GM12891 (cell line): ENCODE measurements at regions not wholly inside any gene's neighbourhood (a gene's known extent, or its start where the extent isn't known, plus 50 kb on each side); places are given as distances from the start of the nearest gene placed in this dataset.

Source experiments
- PAX5 ChIP-seq: IDR thresholded peaks from 2 replicates; pipeline ENCODE4 v1.6.1; 2011; ENCODE audit warnings: low read length, moderate library complexity, mild to moderate bottlenecking; ENCODE audit not compliant: insufficient read depth, severe bottlenecking
- POLR2A ChIP-seq: IDR thresholded peaks from 2 replicates; pipeline ENCODE4 v1.6.1; 2011; ENCODE audit warnings: low read depth, low read length, control low read depth
- POLR2AphosphoS5 ChIP-seq: IDR thresholded peaks from 2 replicates; pipeline ENCODE4 v1.6.1; 2011; ENCODE audit warnings: low read depth, low read length, control low read depth
- SPI1 ChIP-seq: IDR thresholded peaks from 2 replicates; pipeline ENCODE4 v1.6.1; 2011; ENCODE audit warnings: low read depth, low read length, control low read depth

- TF ChIP-seq SPI1 (no peak), POLR2A (no peak), POLR2AphosphoS5 (no peak), PAX5 (no peak)
These were observed 387.2 kb downstream of the TBC1D32 start for GRCh38 chr6:120947111-120947510.
